ENCODE measurements at regions not wholly inside any gene's neighbourhood (a gene's known extent, or its start where the extent isn't known, plus 50 kb on each side); places are given as distances from the start of the nearest gene placed in this dataset.

DNA sequence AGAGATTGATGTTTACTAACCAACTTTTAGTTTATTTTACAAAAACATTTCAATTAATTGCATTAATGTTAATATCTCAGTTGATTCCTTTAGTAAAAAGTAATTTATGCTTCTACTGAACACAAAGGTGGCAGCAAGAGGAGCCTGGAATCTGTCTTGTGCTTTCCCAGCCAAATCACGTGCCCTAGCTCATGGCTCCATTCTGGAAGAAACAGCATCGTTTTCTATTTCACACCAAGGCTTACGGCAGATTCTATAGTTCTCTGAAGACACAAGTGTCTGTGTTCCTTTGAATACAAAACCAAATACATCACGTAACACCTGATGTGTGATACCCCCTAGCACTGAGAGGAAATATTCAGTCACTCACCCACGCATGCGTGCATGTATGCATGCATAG is 346.1 kb upstream of the MIR17HG start:
- TF ChIP-seq, protein P1, sequence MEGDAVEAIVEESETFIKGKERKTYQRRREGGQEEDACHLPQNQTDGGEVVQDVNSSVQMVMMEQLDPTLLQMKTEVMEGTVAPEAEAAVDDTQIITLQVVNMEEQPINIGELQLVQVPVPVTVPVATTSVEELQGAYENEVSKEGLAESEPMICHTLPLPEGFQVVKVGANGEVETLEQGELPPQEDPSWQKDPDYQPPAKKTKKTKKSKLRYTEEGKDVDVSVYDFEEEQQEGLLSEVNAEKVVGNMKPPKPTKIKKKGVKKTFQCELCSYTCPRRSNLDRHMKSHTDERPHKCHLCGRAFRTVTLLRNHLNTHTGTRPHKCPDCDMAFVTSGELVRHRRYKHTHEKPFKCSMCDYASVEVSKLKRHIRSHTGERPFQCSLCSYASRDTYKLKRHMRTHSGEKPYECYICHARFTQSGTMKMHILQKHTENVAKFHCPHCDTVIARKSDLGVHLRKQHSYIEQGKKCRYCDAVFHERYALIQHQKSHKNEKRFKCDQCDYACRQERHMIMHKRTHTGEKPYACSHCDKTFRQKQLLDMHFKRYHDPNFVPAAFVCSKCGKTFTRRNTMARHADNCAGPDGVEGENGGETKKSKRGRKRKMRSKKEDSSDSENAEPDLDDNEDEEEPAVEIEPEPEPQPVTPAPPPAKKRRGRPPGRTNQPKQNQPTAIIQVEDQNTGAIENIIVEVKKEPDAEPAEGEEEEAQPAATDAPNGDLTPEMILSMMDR (IDR thresholded peaks at IDR 0.05), result no peak
- H3K27me3 ChIP-seq (ENCODE audit: control insufficient read depth, insufficient read depth, low read length), result no peaks in the 10 kb centered on the region
- no peak overlapping the region for H2AFZ ChIP-seq
- H3K9me3 ChIP-seq (ENCODE audit: control insufficient read depth, low read length), result no peaks in the 10 kb centered on the region
- no peaks in the 10 kb centered on the region for H3K79me2 ChIP-seq
- no peaks in the 10 kb centered on the region for H3K36me3 ChIP-seq (ENCODE audit: control insufficient read depth, insufficient read depth, low read length)
- H3K27ac ChIP-seq, result no peak overlapping the region
- H3K4me2 ChIP-seq (ENCODE audit: low read length), result no peak overlapping the region
- no peaks in the 10 kb centered on the region for H3K4me1 ChIP-seq
- no peak overlapping the region for H3K9ac ChIP-seq
- H3K4me3 ChIP-seq (ENCODE audit: low read depth, low read length), result no peak overlapping the region

DNA sequence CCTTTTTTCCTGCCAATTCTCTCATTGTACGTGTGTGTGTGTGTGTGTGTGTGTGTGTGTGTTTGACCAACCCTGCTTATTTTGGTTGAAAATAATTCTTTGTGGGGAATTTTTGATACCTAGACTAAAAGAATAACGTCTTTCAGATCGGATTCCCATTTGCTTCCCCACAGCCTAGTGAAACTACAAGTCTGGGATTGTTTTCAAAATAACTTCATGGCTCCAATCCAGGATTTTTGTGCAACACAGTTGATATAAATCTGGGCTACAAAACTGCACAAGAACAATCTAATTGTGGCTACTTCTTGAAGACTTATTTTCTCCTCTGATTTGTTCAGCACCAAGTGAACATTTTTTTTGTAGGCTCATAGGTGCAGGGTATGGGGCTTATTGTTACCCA is 332.8 kb upstream of the MIR17HG start:
- Histone ChIP-seq H3K9me3 (ENCODE audit: control insufficient read depth, low read length) (no peaks in the 10 kb centered on the region), H3K4me1 (no peaks in the 10 kb centered on the region), H2AFZ (no peak overlapping the region), H3K79me2 (no peaks in the 10 kb centered on the region), H3K27me3 (ENCODE audit: control insufficient read depth, insufficient read depth, low read length) (no peaks in the 10 kb centered on the region), H3K4me3 (ENCODE audit: low read depth, low read length) (no peak overlapping the region), H3K36me3 (ENCODE audit: control insufficient read depth, insufficient read depth, low read length) (no peaks in the 10 kb centered on the region), H3K9ac (no peak overlapping the region), H3K27ac (no peak overlapping the region), H3K4me2 (ENCODE audit: low read length) (no peak overlapping the region)
- TF ChIP-seq, protein P1 (IDR thresholded peaks at IDR 0.05), result no peak

DNA sequence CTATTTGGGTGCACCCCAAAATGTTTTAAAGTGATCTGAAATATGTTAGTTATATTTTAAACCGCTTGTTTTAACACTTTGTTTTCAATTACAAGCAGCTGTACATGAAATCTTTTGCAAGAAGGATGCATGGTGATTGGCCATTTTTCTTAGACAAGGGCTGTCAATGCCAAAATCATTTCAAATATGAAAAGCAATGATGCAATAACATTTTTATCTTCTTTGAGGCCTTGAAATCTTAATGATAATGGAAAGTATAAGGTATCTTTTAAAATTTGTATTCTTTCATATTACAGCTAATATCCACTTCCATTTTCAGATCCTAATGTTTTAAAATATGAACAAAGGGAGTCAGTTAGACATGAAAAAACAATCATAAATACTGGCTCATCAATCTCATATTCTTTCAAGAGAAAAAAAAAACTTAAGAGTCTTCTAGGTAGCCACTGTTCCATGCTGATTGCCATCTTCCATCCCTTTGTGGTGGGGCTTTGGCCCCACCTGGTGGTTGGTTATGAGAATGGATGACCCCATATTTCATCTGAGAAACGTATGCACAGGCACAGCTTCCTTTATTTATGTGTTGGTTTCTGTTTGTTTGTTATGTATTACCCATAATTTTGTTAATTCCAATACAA is 330.3 kb upstream of the MIR17HG start:
- Histone ChIP-seq H3K4me3 (ENCODE audit: low read depth, low read length) (no peak overlapping the region), H3K27me3 (ENCODE audit: control insufficient read depth, insufficient read depth, low read length) (no peaks in the 10 kb centered on the region), H3K9me3 (ENCODE audit: control insufficient read depth, low read length) (no peaks in the 10 kb centered on the region), H3K27ac (no peak overlapping the region), H3K4me1 (no peaks in the 10 kb centered on the region), H3K9ac (no peak overlapping the region), H3K79me2 (no peaks in the 10 kb centered on the region), H3K36me3 (ENCODE audit: control insufficient read depth, insufficient read depth, low read length) (no peaks in the 10 kb centered on the region), H3K4me2 (ENCODE audit: low read length) (no peak overlapping the region), H2AFZ (no peak overlapping the region)
- TF ChIP-seq, protein P1 (IDR thresholded peaks at IDR 0.05), result no peak

DNA sequence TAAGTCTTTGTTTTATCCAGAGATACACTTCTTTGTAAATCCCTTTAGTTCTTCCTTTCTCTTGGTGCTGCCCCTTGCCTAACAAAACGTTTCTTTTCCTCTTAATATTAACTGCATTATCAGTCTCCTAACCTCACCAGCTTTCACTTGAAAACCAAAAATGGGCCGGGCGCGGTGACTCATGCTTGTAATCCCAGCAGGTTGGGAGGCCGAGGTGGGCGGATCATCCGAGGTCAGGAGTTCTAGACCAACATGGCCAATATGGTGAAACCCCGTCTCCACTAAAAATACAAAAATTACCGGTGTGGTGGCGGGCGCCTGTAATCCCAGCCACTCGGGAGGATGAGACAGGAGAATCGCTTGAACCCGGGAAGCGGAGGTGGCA is 329.8 kb upstream of the MIR17HG start:
- Histone ChIP-seq H2AFZ (no peak overlapping the region), H3K4me1 (no peaks in the 10 kb centered on the region), H3K27ac (no peak overlapping the region), H3K79me2 (no peaks in the 10 kb centered on the region), H3K4me3 (ENCODE audit: low read depth, low read length) (no peak overlapping the region), H3K36me3 (ENCODE audit: control insufficient read depth, insufficient read depth, low read length) (no peaks in the 10 kb centered on the region), H3K27me3 (ENCODE audit: control insufficient read depth, insufficient read depth, low read length) (no peaks in the 10 kb centered on the region), H3K9me3 (ENCODE audit: control insufficient read depth, low read length) (no peaks in the 10 kb centered on the region), H3K4me2 (ENCODE audit: low read length) (no peak overlapping the region), H3K9ac (no peak overlapping the region)
- TF ChIP-seq, protein P1 (IDR thresholded peaks at IDR 0.05), result no peak

DNA sequence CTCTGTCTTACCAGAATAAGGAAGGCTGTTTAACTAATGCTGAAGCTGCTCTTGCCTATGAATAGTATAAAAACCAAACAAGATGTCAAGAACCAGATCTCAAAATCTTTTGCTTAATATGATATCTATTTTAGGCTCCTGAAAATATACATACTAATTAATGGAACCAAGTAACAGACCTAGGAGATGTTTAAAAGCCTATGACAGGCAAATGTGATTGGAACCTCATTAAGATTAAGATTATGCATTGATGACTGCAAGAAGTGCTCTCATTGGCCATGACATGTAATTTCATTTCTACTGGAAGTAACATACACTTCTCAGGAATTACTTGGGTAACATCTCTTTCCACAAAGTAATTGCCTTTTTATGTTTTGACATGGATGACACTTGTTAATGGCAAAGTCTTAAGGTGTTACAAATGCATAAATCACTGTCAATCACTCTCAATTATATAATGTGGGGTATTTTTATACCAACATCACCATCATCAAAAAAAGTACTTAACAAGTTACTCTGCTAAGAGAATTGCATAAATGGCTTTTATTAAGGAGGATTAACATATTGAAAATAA is 326.9 kb upstream of the MIR17HG start:
- no peak overlapping the region for H3K9ac ChIP-seq

More for the DNA sequence above, 326.9 kb upstream of the MIR17HG start:
- TF ChIP-seq, protein P1 (IDR thresholded peaks at IDR 0.05), result no peak
- Histone ChIP-seq H3K79me2 (no peaks in the 10 kb centered on the region), H3K4me1 (no peaks in the 10 kb centered on the region), H3K27ac (no peak overlapping the region), H3K27me3 (ENCODE audit: control insufficient read depth, insufficient read depth, low read length) (no peaks in the 10 kb centered on the region), H2AFZ (no peak overlapping the region), H3K36me3 (ENCODE audit: control insufficient read depth, insufficient read depth, low read length) (no peaks in the 10 kb centered on the region), H3K9me3 (ENCODE audit: control insufficient read depth, low read length) (no peaks in the 10 kb centered on the region), H3K4me2 (ENCODE audit: low read length) (no peak overlapping the region), H3K4me3 (ENCODE audit: low read depth, low read length) (no peak overlapping the region)

Measured in parathyroid adenoma (tissue), 2 donors.